GM19397 (cell line): ENCODE measurements at regions not wholly inside any gene's neighbourhood (a gene's known extent, or its start where the extent isn't known, plus 50 kb on each side); places are given as distances from the start of the nearest gene placed in this dataset.

Experiments used
- ATAC-seq: cut with Tn5 transposase; IDR thresholded peaks from one replicate; pipeline ENCODE4 v1.9.1; 2021; ENCODE audit warnings: mild to moderate bottlenecking, moderate library complexity; ENCODE audit not compliant: unreplicated experiment

GRCh38 chr6:167766986-167767714 lies 59.6 kb upstream of the AFDN start:
- no peak for ATAC-seq

GRCh38 chr6:167767715-167768107 lies 59.0 kb upstream of the AFDN start:
- ATAC-seq = no peak

GRCh38 chr6:167768471-167769215 lies 58.1 kb upstream of the AFDN start:
- ATAC-seq = no peak

- no peak for ATAC-seq
Observed at GRCh38 chr6:167769408-167770190, 57.1 kb upstream of the AFDN start.

GRCh38 chr6:167770291-167770955 lies 56.3 kb upstream of the AFDN start:
- no peak for ATAC-seq

- ATAC-seq = no peak
Observed at GRCh38 chr6:167774881-167775280, 51.8 kb upstream of the AFDN start.

- no peak for ATAC-seq
Observed at GRCh38 chr6:167776906-167777627, 49.6 kb upstream of the AFDN start.
